GM18498 (cell line): ENCODE measurements at regions not wholly inside any gene's neighbourhood (a gene's known extent, or its start where the extent isn't known, plus 50 kb on each side); places are given as distances from the start of the nearest gene placed in this dataset.

Source experiments
- ATAC-seq: cut with Tn5 transposase; IDR thresholded peaks from one replicate; pipeline ENCODE4 v1.9.1; 2021; ENCODE audit warnings: mild to moderate bottlenecking, moderate library complexity; ENCODE audit not compliant: unreplicated experiment

DNA sequence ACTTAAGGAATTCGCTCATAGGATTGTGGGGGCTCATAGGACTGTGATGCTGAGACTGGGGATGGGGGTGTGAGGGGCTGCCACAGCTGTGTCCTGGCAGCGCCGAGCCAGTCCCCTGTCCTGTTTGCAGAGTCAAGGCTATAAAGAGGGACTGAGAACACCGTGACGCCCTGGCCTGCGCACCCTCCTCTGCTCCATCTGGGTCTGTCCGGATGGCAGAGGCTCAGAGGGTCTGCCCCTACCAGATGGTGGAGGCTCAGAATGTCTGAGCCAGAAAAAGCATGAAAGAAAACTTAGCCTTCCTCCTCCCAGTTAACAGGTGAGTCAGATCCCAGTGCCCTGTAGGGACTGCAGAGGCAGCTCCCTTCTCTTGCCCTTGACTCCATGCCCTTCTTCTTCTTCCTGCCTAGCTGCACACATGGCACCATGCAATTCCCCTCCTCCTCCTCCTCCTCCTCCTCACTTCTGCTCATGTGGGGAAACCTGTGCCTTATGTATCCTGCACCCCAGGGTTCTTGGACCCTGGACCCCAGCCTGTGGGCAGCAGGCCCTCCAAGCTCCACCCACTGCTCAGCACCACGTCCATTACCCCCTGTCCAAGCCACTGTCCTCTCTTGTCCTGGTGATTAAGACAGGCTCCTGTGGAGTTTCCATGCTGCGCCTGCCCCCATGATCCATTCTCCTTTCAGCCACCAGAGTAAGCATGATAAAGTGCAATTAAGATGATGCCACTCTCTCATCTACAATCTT, 410.0 kb upstream of the SULF2 start:
- ATAC-seq: no peak

DNA sequence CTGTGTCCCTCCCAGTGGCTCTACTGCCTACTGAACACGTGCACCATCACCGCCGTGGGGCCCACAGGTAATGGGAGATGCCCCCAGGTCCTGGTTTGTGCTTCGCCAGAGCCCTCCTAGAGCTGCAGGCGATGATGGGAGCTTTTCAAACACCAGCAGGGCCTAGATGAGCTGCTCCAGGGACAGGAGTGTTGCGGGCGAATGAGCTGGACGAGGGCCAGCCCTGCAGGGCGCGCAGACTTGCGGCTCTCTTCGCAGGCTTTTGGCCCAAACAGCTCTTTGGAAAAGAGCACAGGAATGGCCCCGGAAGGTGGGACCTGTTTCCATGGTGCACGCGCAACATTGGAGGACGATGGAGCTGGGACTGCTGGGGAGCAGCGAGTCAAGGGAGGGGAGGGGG, 409.3 kb upstream of the SULF2 start:
- ATAC-seq: no peak

DNA sequence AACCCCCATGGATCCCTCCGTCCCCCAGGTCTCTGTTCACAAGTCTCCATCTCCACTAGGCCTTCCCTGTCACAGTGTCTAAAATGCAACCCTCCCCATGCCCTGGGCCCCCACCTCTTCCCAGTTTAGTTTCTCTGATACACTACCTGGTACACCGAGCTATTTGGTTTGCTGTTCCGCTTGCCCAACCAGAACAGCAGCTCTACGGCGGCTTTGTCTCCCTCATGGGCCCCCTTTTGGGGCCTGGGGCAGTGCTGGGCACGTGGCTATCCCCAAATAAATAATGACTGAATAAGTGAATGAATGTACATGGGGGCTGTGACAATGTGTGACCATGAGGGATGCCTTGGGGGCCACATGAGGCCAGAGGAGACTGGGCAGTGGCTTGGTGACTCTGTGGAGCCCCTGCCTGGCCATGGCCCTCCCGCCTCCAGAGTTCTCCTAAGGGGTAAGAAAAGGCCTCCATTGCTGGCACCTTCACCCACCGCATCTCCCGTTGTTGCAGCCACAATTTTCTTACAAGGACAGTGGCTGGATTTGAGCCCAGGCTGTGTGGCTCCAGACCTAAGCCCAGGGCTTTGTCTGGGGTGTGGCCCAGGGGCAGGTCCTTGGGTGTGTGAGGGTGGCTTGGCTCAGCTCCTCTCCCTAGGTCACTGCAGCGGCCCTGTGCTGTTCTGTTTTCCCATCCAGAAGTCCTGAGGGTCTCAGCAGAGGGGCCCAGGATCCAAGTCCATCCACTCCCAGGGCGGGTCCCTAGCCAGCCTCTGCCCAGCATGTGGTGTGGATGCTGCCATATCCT, 408.5 kb upstream of the SULF2 start:
- ATAC-seq: no peak

DNA sequence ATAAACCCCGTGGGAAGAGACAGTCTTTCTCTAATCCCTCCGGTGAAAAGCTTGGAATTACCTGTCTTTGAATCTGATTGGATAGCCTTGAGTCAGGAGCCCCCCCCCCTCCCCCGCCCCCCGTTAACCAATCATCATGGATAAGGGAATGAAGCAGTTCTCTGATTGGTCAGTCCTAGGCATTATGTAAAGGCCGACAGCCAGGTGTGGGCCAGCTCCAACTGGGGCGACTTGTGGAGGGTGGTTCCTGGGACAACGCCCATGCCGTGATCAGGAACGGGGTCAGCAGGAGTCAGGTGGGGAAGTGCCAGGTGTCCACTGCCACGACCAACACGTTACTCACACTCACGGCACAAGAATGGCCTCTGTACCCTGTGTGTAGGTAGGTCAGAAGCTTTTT, 406.8 kb upstream of the SULF2 start:
- ATAC-seq: no peak

DNA sequence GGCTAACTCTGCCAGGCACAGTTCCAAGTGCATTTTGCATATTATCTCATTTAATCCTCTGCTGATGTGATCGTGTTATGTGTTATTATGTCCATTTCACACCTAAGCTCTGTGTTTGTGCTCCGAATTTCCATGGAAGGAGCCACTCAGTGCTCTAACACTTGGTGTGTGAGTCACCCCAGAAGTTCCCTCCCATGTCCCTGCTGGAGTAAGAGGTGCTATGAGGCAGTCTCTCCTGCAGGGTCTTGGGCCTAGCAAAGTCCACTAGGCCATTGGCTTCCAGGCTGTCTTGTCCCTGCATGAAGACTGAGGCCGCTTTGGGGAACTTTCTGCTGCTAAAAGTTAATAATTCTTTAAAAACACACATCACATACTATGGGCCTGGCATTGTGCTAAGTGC, 405.9 kb upstream of the SULF2 start:
- no peak for ATAC-seq

DNA sequence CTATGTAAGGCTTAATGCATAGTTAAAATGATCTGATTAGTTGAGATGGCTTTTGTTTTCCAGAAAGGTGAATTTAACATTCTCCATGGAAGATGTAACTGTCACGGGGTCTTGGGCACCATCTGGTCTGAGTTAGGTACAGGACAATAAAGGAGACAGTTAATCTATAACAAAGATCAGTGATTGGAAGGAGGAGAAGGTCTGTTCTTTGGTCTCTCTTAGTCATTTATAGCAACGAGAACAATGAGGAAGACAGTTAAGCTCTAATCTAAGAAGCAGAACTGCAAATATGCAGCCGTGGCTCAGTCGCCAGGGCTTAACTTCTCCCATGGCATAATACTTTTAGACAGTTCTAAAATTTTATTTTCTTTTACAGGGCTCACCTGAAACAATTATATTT, 405.5 kb upstream of the SULF2 start:
- no peak for ATAC-seq

DNA sequence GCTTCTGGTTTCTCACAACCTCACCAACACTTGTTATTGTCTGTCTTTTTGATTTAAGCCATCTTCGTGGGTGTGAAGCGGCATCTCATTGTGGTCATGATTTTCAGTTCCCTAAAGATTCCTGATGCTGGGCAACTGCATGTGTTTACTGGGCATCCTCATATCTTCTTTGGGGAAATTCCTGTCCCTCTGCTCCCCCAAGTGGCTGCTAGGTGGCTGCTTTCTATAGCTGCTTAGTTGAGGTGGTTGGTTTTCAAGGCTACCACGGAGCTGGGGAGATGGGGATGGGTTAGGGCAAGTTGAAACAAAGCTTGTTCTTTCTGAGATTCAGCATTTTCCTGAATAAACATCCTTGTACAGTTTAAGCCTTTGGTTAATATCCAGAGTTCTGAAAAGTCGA, 403.9 kb upstream of the SULF2 start:
- no peak for ATAC-seq

DNA sequence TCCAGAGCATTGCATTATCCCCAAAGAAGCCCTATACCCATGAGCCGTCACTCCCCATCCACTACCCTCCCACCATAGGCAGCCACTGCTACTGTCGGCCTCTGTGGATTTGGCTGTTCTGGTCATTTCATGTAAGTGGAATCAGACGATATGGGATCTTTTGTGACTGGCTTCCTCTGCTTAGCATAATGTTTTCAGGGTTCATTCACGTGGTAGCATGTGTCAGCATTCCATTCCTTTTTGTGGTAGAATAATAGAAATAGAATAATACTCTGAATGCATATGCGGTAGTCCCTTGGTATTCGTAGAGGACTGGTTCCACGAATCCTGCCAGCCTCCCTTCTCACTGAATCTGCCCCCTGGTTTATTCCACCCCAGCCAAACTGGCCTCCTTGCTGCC, 402.6 kb upstream of the SULF2 start:
- ATAC-seq: no peak

DNA sequence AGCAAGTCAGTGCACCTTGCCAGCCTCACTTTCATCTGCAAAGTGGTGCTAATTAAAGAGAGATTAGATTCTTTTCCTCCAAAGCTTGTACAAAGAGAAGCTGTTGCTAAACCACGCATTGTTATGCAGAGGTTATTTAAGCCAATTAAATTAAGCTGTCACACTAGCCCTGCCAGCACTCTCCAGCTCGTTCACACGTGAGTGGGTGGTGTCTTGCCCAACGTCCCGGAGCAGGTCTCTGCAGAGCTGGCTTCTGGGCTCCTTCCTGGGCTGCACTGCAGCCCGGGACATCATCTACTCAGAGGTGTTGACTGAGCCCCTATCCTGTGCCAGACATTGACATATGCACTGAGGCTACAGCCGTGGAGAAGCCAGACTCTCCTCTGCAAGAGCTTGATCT, 401.6 kb upstream of the SULF2 start:
- ATAC-seq: no peak

DNA sequence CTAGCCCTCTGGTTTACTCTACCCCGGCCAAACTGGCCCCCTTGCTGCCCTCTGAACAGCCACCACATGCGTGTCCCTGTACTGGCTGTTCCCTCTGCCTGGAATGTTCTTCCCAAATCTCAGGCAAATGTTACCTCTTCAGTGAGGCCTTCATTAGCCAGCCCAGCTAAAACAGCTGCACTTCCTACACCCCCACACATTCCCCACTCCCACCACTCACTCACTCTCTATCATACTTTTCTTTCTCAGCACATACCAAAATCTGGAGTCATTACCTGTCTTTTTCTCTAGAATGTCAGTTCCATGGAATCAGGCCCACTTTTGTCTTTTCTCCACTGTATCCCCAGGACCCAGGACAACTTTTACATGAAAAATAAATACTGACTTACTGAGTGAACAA, 401.2 kb upstream of the SULF2 start:
- no peak for ATAC-seq

DNA sequence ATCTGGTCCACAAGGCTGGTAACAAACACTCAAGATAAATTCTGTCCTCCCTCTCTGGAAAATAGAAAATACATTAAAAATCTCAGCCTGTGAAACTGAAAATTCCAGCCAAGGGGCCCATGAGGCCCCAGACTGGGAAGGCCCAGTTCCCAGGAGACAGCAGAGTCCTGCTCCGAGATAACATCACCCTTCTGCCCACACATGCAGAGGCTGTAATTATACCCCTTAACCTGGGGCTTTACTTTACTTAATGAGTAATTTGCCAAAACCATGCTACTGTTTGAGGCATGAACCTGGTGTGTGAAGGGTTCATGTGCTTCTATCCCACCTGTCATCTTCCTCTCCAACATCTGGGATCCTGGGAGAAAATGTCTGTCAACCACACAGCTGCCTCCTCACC, 398.9 kb upstream of the SULF2 start:
- no peak for ATAC-seq

DNA sequence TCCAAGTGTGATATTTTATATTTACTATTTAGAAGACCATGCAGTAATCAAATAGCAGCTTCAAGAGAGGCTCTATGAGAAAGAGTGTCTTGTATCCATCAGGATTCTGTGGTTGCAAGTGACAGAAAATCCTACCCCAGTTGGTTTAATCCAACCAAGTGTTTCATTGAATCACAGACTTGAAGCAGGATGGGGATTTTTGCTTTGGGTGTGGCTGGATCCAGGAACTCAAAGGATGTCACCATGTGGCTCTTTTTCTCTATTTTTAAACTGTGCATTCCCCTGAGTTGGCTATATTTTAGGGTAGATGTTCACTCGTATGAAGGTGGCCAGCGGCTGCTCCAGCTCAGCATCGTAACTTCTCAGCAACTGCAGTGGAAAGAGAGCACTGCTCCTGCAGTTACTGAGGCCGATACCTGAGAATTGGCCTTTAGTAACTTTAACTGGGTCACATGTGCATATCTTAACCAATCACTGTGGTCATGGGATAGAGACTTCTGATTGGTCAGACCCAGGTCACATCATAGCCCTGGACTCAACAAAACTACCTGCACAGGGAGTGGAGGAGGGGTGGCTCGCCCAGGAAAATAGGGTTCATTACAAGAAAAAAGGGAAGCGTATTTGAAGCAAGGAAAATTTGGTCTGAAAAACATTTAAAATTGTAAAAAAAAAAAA, 396.1 kb upstream of the SULF2 start:
- no peak for ATAC-seq

DNA sequence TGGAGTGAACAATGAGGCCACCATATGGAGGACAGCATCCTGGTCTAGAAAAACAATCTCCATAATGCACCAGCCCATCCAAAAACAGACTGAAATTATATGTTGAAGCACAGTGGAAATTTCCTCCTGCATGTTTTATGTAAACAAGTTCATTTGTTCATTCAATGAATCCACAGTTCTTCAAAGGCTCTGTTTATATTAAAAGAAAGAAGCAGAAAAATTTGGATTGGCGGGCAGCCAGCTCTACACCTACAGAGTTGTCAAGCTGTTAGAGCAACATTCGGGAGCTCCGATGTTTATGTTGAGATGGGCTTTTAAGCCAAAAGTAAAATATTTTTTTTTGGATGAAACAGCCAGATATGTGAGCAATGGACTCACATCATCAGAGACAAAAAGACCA, 395.3 kb upstream of the SULF2 start:
- ATAC-seq: no peak

DNA sequence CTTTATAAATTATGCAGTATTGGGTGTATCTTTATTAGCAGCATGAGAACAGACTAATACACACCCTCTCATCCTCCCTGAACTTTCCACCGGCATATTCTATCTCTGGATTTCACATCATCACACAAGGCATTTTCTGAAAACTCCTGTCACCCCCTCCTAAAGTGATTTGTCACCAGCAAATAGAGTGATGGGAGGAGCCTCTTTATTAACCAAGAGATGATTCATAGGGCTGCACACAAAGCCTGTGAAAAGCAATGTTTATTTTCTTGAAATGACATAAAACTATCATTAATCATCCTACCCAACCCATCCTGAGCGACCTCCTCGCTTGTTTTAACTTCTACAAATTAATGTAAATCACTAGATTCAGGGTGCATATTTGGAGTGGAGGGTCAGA, 394.7 kb upstream of the SULF2 start:
- ATAC-seq: no peak

DNA sequence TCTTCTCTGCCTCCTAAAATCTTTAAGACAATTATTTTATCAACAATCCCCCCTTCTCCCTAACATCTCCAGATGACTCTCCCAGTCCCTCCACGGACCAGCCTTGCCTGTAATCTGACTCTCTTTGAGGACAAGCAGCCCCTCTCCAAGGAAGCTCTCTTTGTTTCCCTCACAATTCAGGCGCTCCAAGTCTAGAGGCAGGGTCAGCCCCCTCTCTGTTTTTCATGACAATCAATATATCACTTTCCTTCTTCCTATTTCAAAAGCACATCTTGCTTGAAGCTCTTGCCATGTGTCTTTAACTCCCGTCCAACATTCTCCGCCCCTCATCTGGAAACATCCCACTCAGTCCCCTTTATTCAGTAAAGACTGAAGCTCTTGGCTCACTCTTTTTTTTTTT, 393.4 kb upstream of the SULF2 start:
- ATAC-seq: no peak

DNA sequence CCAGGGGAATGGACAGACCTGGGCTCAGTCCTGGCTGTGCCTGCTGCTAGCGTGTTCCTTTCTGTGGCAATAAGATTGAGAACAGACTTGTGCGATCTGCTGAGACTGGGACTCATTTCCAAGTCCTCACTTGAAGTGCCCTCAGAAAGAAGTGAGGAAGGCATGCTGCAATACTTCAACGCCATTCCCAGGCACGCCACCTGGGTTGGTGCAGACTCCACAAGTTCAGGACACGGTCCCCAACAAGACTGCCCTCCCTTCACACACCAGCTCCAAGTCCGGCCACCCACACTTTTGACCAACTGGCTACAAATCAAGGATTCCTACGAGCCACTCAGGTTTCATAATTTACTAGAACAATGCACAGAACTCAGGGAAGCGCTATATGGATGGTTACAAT, 391.8 kb upstream of the SULF2 start:
- ATAC-seq: no peak

DNA sequence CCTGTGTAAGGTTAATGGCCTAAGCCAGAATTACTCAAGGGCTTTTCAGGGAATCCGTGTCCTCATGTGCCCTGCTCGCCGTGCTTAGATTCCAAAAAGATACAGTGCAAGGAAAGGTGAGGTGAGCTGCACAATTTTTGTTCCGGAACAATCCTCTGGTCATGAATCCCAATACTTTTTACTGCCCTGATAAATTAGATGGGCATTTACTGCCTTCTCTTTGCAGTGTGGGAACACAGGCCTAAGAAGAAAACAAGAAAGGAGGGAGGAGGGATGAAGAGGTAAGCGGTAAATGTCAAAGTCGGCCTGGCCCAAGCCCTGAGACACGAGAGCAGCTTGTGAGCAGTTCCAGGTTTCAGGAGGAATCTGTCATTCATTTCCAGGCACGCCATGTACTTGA, 390.9 kb upstream of the SULF2 start:
- no peak for ATAC-seq

DNA sequence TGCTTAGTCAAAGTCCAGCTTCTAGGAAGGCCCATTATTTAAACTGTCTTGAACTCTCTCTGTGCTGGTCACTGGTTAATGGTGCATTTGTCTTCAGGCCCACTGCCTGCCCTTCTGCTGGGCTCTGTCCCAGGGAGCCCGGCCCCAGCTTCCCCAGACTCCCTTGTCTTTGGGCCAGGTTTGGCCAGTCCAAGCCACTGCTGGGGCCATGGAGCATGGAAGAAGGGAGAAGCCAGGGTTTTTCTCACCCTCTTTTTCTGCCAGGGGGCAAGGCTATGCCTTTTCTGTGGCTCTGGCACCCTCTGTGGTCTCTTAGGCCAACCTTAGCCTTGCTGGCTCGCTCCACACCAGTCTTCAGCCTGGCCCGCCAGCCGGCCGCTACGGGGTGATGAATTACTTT, 390.0 kb upstream of the SULF2 start:
- ATAC-seq: no peak

DNA sequence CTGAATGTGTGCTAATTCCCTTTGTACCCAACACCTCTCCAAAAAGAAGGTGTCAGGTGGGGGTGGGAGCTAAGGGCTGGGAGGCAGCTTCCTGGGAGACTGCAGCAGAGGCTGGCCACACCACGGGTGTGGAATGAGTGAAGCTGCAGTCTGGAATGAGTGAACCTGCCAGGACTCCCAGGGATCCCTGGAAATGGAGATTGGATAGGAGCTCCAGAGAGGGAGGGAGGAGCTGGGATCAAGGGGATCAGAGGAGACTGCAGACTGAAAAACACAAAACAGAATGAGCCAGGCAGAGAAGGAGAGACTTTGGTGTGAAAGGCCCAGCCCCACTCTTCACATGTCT, 387.0 kb upstream of the SULF2 start:
- ATAC-seq: no peak

DNA sequence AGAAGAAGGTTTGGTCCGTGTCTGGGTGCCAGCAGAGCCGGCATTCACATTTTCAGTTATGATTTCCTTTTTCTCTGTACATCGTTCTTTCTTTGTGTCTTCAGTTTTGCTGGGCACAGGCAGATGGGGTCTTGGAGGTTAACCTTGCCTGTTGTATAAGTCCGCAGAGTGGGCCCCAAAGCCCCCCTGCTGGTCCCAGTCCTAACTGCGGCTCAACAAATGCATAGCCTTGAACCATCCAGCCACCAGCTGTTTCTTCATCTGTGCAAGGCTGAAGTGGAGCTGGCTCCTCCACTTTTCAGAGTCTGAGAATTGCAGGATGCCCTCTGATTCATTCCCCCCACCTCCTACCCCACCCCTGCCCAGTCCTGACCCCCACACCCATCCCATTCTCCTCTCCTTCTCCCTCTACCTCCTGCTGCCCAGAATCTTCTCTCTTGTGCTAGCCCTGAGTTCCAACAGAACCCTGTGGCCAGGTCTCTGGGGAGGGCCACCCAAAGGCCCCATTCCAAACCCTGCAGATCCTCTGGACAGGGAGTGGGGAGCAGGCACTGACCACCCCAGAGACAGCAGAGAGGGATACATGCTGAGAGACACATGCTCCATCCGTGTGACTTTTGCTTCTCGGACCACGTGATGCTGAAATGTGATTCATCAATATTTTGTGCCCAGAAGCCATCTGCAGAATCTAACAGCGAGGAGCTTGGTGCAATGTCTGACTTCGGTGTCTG, 386.5 kb upstream of the SULF2 start:
- ATAC-seq: no peak

DNA sequence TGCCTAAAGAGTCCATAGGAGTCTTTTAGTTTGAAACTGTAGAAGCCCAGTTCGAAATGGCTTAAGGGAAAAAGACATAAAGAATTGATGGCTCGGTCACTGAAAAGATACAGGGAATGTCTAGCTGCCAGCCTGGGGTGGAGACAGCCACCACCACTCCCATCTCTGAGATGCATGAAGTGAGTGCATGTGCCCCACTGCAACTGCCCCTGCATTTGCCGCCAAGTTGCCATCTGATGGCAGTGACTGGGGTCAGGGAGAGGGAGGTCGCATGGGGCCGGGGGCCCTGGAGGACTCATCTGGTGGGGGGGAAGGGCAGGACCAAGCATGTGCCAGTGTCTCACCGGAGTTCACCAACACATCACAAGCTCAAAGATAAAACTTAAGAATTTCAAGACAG, 385.8 kb upstream of the SULF2 start:
- no peak for ATAC-seq

DNA sequence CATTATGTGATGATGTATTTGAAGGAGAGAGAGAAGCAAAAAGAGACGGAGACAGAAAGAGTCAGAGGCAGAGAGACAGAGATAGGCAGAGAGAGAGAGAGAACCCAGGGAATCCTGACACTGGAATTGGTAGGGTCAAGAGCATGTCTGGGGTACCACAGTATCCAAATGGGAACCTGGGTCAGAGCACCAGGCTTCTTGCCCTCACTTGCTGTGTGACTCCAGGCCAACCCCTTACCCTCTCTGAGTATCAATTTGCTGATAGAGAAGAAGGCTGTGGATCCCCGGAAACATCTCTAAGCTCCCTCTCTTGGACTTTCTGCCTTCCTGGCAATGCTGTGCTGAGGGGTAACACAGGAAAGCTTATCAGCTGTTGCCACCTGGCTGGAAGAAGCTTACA, 385.3 kb upstream of the SULF2 start:
- no peak for ATAC-seq
